Colonic mucosa (tissue), 4 donors: ENCODE measurements at regions not wholly inside any gene's neighbourhood (a gene's known extent, or its start where the extent isn't known, plus 50 kb on each side); places are given as distances from the start of the nearest gene placed in this dataset.
"Not testable (repeated sequence)": the region's sequence is repeated elsewhere in the genome, so short reads cannot be mapped to it uniquely, and the experiment has no call there.

Source experiments
- DNase-seq: peaks from one replicate; pipeline ENCODE4 v3.0.0-alpha.2; 2020
- H3K27ac ChIP-seq: fragments of 200-600 bp; one replicate; pipeline ENCODE4 v1.8.0; 2021
- H3K27me3 ChIP-seq: fragments of 200-600 bp; one replicate; pipeline ENCODE4 v1.8.0; 2021
- H3K36me3 ChIP-seq: fragments of 200-600 bp; one replicate; pipeline ENCODE4 v1.8.0; 2021
- H3K4me1 ChIP-seq: fragments of 200-600 bp; one replicate; pipeline ENCODE4 v1.8.0; 2021; ENCODE audit warnings: mild to moderate bottlenecking
- H3K4me3 ChIP-seq: fragments of 200-600 bp; one replicate; pipeline ENCODE4 v1.8.0; 2021
- H3K9ac ChIP-seq, 2 donors: one replicate each; pipeline ENCODE4 v1.7.0; 2013; ENCODE audit warnings: control low read depth in 2 of 2, low read depth in 2 of 2, low read length in 2 of 2
- H3K9me3 ChIP-seq: fragments of 200-600 bp; one replicate; pipeline ENCODE4 v1.8.0; 2021
- CTCF ChIP-seq: fragments of 200-600 bp; IDR thresholded peaks from one replicate; pipeline ENCODE4 v1.8.0; 2022; ENCODE audit warnings: antibody characterized with exemption, mild to moderate bottlenecking
- intact Hi-C: fragments of 100-400 bp; cut with DNase I; formaldehyde crosslinking; loops from one replicate; pipeline ENCODE4 v1.14.1; 2022
- donor health status: healthy.
- donor health status: DM: no; HTN: no; CAD: no.
- donor health status: DM: no; HTN: no; CAD: no.

DNA sequence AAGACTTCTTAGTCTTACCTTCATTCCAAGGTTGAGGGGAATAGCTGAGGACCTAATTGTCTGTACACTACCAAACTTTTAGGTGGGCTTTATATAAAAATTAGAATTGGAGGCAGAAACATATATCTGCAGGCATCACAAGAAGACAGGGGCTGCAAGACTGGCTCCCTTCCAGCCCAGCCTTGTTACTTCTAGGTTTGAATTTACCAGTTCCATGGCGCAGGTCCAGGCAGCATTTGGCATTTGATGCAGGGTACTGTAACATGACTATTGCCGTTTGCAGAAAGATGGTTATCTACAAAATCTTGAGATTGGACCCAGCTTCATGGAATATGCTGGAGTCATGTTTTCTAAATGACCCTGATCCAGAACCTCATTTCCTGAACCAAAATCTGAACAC lies 105.4 kb upstream of the RHOBTB1 start:
- no peak for DNase-seq
- intact Hi-C loops = no loop called here

DNA sequence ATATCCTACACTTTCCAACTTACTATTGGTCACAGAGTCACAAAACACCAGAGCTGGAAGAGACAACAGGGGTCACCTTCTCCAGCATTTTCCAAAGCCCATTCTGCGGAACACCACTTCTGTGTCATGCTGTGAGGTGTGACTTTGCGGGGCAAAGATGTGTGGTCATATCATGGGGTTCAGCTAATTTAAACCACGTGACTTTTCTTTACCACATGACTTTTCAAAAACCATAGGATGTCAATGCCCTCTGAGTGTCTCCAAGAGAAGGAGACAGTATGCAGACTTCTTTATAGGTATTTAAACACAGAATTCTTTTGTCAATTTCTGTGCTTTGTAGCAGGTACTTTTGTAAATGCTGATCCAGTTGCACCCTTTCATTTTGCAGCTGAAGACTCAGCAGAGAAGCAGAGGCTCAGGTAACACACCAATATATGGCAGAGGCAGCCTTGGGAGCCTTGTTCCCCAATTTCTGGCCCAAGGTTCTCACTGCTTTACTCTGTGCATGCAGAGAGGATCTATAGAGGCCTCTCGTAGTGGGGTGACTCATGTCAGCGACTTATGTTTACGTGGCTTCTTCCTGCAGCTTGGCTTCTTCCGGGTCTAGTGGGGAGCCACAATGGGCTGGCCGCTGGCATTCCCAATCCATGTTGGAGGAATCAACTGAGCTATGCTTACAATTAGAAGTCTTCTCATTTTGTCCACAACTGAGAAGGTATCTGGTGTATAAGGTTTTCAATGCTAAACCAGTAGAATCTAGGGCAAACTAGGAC lies 104.0 kb upstream of the RHOBTB1 start:
- TF ChIP-seq CTCF = no peak
- DNase-seq = no peak
- Histone ChIP-seq H3K27me3 (no peaks in the 10 kb centered on the region), H3K36me3 (no peaks in the 10 kb centered on the region), H3K9ac (no peak overlapping the region), H3K4me1 (no peaks in the 10 kb centered on the region), H3K9me3 (no peaks in the 10 kb centered on the region), H3K4me3 (no peak overlapping the region), H3K27ac (no peak overlapping the region)
- intact Hi-C loops = no loop called here

More for the DNA sequence above, 105.4 kb upstream of the RHOBTB1 start:
- Histone ChIP-seq H3K27me3 (no peaks in the 10 kb centered on the region), H3K27ac (no peak overlapping the region), H3K9me3 (no peaks in the 10 kb centered on the region), H3K36me3 (no peaks in the 10 kb centered on the region), H3K9ac (no peak overlapping the region), H3K4me3 (no peak overlapping the region), H3K4me1 (no peaks in the 10 kb centered on the region)
- no peak for TF ChIP-seq CTCF

DNA sequence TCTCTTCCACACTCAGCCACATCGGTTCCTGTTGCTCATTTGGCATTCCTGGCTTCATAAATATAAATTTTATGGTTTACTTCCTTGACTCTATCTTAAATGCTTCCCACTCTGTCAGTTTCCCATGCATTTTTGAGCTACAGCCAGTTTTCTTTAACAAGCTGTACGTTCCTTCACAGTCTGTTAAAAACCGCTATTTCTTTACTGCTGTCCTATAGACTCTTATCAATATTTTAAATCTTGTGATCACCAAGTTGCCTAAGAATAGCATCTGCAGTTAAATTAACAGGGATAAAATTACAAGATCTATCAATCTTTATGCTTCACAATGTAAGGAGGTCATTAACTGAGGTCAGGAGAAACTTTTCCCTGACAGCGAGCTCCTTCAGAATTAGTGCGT lies 103.1 kb upstream of the RHOBTB1 start:
- no peaks in the 10 kb centered on the region for H3K27me3 ChIP-seq
- H3K9ac ChIP-seq = no peak overlapping the region
- H3K36me3 ChIP-seq = no peaks in the 10 kb centered on the region
- no peak overlapping the region for H3K27ac ChIP-seq
- H3K4me3 ChIP-seq = no peak overlapping the region
- no peak for TF ChIP-seq CTCF
- H3K4me1 ChIP-seq = no peaks in the 10 kb centered on the region
- intact Hi-C loops = no loop called here
- no peak for DNase-seq
- no peaks in the 10 kb centered on the region for H3K9me3 ChIP-seq

GRCh38 chr10:61045480-61045879 lies 101.5 kb upstream of the RHOBTB1 start:
- H3K4me1 ChIP-seq, H3K36me3 ChIP-seq, intact Hi-C loops, H3K9me3 ChIP-seq, DNase-seq, H3K27ac ChIP-seq, H3K4me3 ChIP-seq, H3K27me3 ChIP-seq, H3K9ac ChIP-seq: not testable (repeated sequence)

DNA sequence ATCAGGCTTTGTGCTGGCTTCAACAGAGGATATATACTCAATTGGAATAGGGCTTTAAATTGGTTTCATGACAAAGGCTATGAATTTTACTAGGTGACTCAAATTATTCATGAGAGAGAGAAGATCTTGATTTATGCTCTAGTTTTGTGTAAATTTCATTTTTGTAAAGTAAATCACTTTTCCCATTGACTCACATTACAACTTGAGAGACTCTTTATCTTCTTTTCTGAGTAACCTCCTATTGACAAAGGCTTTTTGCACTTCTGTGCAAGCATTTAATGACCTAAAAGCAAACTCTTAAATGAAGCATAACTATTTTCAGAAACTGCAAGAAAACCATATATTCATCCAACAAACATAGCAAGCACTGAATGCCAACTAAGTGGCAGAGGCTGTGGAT lies 98.5 kb upstream of the RHOBTB1 start:
- no peak for TF ChIP-seq CTCF

GRCh38 chr10:61040399-61041016 lies 96.5 kb upstream of the RHOBTB1 start:
- no peak overlapping the region for H3K27ac ChIP-seq
- H3K9ac ChIP-seq = no peak overlapping the region
- no peaks in the 10 kb centered on the region for H3K9me3 ChIP-seq
- H3K36me3 ChIP-seq = no peaks in the 10 kb centered on the region
- H3K4me3 ChIP-seq = no peak overlapping the region
- intact Hi-C loops = no loop called here
- no peak for TF ChIP-seq CTCF
- no peaks in the 10 kb centered on the region for H3K4me1 ChIP-seq
- no peaks in the 10 kb centered on the region for H3K27me3 ChIP-seq
- DNase-seq = no peak

More for the DNA sequence above, 98.5 kb upstream of the RHOBTB1 start:
- no peak overlapping the region for H3K4me3 ChIP-seq
- H3K9ac ChIP-seq = no peak overlapping the region
- intact Hi-C loops = no loop called here
- H3K27ac ChIP-seq = no peak overlapping the region
- no peaks in the 10 kb centered on the region for H3K9me3 ChIP-seq
- H3K36me3 ChIP-seq = no peaks in the 10 kb centered on the region
- no peaks in the 10 kb centered on the region for H3K27me3 ChIP-seq
- no peak for DNase-seq
- H3K4me1 ChIP-seq = no peaks in the 10 kb centered on the region
